Activated CD4-positive, alpha-beta T cell treated with anti-CD3 and anti-CD28 coated beads, Interleukin-10, Interleukin-2, amounts not matched to agents 100 ng/mL and 50 ng/mL, durations not matched to agents 16 hours and 8 hours (primary cell): ENCODE measurements at regions not wholly inside any gene's neighbourhood (a gene's known extent, or its start where the extent isn't known, plus 50 kb on each side); places are given as distances from the start of the nearest gene placed in this dataset.
"Not testable (repeated sequence)": the region's sequence is repeated elsewhere in the genome, so short reads cannot be mapped to it uniquely, and the experiment has no call there.

ENCODE experiments used
- DNase-seq: peaks from one replicate; pipeline ENCODE4 v3.0.0-alpha.2; 2020

- no peak for DNase-seq
These were observed 485.2 kb upstream of the SALL3 start for GRCh38 chr18:78494204-78495085.

- no peak for DNase-seq
These were observed 484.1 kb upstream of the SALL3 start for GRCh38 chr18:78495550-78495949.

GRCh38 chr18:78496079-78496478, 483.5 kb upstream of the SALL3 start:
- no peak for DNase-seq

- DNase-seq: no peak
These were observed 482.0 kb upstream of the SALL3 start for GRCh38 chr18:78497641-78498040.

GRCh38 chr18:78499586-78499985, 480.0 kb upstream of the SALL3 start:
- DNase-seq: no peak

GRCh38 chr18:78501251-78501650, 478.4 kb upstream of the SALL3 start:
- DNase-seq: no peak

GRCh38 chr18:78503129-78503528, 476.5 kb upstream of the SALL3 start:
- no peak for DNase-seq

GRCh38 chr18:78505851-78506461, 473.7 kb upstream of the SALL3 start:
- no peak for DNase-seq

GRCh38 chr18:78507217-78507616, 472.4 kb upstream of the SALL3 start:
- no peak for DNase-seq

GRCh38 chr18:78508228-78508824, 471.3 kb upstream of the SALL3 start:
- not testable (repeated sequence) for DNase-seq

- no peak for DNase-seq
These were observed 469.5 kb upstream of the SALL3 start for GRCh38 chr18:78510091-78510490.

- no peak for DNase-seq
These were observed 469.0 kb upstream of the SALL3 start for GRCh38 chr18:78510636-78511035.

- no peak for DNase-seq
These were observed 467.7 kb upstream of the SALL3 start for GRCh38 chr18:78511666-78512601.

- DNase-seq: no peak
These were observed 464.5 kb upstream of the SALL3 start for GRCh38 chr18:78514910-78515670.

GRCh38 chr18:78517328-78517727, 462.3 kb upstream of the SALL3 start:
- DNase-seq: no peak

GRCh38 chr18:78517973-78518372, 461.6 kb upstream of the SALL3 start:
- no peak for DNase-seq

- DNase-seq: no peak
These were observed 460.8 kb upstream of the SALL3 start for GRCh38 chr18:78518805-78519204.

GRCh38 chr18:78519394-78520062, 460.1 kb upstream of the SALL3 start:
- DNase-seq: no peak

GRCh38 chr18:78521136-78521535, 458.5 kb upstream of the SALL3 start:
- DNase-seq: no peak

- no peak for DNase-seq
These were observed 457.9 kb upstream of the SALL3 start for GRCh38 chr18:78521744-78522143.

- no peak for DNase-seq
These were observed 457.1 kb upstream of the SALL3 start for GRCh38 chr18:78522507-78522906.

- DNase-seq: no peak
These were observed 455.8 kb upstream of the SALL3 start for GRCh38 chr18:78523850-78524249.
